GM21717 (cell line): ENCODE measurements at regions not wholly inside any gene's neighbourhood (a gene's known extent, or its start where the extent isn't known, plus 50 kb on each side); places are given as distances from the start of the nearest gene placed in this dataset.

Experiments
- ATAC-seq: cut with Tn5 transposase; IDR thresholded peaks from one replicate; pipeline ENCODE4 v1.9.1; 2021; ENCODE audit warnings: mild to moderate bottlenecking, moderate library complexity; ENCODE audit not compliant: unreplicated experiment

- ATAC-seq, result no peak
These were observed 500.2 kb upstream of the ZEB2 start for GRCh38 chr2:145020139-145020538.

DNA sequence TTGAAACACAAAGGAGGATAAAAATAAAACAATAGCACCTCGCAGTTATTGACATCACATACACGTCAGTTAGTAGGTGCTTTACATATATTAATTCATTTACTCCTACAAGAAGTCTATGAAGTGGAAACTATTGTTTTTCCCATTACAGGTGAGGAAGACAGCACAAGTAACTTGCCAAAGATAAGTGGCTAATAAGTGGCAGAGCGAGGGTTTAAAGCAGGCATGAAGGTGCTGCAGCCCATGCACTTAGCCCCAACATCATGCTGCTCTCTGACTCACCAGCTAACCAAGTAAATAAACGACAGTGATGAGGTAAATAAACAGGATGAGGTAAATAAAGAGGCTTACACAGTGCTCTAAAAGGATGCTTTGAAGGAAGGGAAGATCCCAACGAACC lies 498.6 kb upstream of the ZEB2 start:
- ATAC-seq, result no peak

GRCh38 chr2:145017149-145017548 lies 497.2 kb upstream of the ZEB2 start:
- no peak for ATAC-seq

- ATAC-seq, result no peak
These were observed 496.8 kb upstream of the ZEB2 start for GRCh38 chr2:145016711-145017110.

DNA sequence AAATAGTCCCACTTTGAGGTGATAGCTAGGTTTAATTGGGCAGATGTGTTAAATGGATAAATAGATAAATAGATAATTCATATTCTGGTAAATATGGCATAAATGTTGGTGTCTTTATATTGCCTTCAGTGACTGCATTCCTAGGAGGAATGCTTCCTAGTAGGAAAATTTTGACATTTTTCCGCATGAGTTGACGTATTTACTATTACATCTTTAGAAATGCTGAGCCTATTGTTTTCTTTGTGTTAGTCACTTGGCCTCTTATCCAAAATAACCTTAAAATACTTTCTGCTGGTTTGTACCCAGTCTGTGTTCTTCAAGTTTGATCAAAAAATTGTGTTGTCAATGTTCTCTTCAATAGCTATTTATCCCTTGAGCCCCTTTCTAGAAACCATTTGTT lies 495.6 kb upstream of the ZEB2 start:
- no peak for ATAC-seq

GRCh38 chr2:145012806-145013205 lies 492.9 kb upstream of the ZEB2 start:
- no peak for ATAC-seq

DNA sequence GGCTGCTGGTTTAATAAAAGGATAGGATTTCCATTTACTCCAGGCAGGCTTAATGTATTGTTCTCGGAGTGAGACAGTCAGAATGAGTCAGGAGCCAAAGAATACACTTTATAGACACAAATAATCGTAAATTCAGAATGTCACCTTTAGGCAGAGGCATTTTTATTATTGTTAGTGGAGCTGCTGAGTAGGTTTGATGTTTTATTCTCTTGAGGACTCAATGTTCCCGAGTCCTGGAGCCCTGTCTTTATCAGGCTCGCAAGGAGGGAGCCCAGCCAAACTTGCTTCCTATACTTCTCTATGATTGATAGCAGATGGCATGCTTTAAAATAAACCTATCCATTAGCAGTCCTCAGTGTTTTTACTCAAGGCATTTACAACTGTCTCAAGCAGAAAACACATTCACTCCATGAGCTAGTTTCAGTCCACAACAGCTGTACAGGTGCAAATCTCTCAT lies 492.3 kb upstream of the ZEB2 start:
- no peak for ATAC-seq

GRCh38 chr2:145010635-145011034 lies 490.7 kb upstream of the ZEB2 start:
- no peak for ATAC-seq

GRCh38 chr2:145007960-145008263 lies 488.0 kb upstream of the ZEB2 start:
- ATAC-seq, result no peak

DNA sequence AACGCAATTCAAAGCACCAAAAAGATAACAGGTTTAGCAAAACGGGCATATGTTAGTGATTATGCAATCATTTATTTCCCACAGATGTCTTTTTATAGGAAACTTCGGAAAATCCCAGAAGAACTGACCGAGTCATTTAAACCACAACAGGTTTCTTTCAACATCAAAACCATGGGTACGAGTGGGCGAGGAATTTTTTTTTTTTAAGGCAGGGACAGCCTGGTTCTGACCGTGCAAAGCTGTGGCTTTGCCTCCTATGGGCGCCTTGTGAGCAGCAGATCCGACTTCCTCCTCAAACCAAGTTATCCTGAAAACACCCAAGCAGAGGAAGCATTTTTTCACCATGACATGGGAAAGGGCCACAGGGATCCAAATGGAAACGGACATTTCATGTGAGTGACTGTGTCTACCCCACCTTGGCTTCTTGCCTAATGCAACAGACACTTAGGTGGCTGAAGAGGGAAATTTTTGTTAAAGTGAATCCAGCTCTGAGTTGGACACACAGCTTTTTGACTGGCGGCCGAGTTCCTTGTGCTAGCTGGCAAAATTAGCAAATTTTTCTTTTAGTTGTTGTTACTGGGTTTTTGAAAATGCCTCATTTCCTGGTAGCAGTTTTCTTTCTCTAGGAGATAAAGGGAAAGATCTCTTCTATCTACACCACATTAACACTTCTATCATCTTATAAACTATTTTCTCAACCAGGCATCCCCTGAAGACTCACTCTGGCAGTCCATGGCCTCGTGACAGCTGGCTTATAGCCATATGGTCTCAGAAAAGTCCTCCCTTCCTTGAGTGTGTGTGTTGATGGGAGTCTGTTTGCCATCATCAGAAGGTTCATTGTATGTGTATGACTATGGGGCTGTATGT lies 487.4 kb upstream of the ZEB2 start:
- ATAC-seq, result no peak

GRCh38 chr2:145002624-145003023 lies 482.7 kb upstream of the ZEB2 start:
- no peak for ATAC-seq

DNA sequence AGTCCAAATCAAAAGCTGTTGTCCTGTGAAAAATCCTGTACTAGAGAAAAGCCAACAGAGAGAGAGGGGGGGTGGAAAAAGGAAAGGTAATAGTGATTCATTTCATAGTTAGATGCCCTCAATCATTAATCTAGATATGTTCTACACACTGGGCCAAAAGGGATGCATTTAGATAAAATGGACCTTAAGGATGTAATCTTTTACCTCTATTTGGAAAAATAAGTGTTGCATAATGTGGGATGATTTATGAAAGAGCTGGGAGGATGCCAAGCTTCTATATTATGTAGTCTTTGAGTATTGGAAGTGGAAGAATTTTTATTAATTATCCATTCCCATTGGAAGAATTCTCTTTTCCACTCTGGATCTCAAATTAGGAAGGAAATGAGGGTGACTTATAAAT lies 480.5 kb upstream of the ZEB2 start:
- ATAC-seq, result no peak

DNA sequence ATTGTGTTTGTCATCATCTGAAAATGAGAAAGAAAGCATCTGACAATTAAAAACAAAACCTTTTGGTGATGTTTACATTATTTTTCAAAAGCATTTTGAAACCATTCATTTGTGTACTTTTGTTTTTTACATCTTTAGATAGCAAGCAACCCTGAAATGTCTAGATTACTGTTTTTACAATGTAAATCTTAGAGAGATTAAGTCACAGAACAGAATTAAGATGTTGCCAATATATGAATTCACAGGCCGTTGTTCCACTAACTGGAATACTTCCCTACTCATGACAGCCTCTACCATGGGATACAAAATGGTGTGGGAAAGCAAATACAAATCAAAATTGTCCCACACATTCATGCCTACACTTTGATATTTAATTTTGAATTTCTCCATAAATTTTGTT lies 480.0 kb upstream of the ZEB2 start:
- ATAC-seq, result no peak

- ATAC-seq, result no peak
These were observed 479.4 kb upstream of the ZEB2 start for GRCh38 chr2:144999071-144999875.

DNA sequence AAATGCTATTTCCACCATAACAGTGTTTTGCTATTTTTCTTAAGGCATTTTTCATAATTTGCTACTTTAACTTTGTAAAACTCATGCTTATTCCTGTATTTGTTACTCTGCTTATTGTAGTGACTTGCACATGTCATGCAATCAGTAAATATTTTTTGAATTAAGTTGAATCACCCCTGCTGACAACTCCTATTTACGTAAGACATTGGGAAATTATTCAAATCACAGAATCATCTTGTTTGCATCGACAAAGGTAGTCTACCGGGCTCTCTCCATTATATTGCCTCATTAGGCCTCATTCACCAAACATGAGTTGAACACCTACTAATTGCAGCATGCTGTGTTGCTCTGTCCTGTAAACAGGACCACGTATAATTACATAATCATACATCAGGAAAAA lies 478.5 kb upstream of the ZEB2 start:
- ATAC-seq, result no peak

DNA sequence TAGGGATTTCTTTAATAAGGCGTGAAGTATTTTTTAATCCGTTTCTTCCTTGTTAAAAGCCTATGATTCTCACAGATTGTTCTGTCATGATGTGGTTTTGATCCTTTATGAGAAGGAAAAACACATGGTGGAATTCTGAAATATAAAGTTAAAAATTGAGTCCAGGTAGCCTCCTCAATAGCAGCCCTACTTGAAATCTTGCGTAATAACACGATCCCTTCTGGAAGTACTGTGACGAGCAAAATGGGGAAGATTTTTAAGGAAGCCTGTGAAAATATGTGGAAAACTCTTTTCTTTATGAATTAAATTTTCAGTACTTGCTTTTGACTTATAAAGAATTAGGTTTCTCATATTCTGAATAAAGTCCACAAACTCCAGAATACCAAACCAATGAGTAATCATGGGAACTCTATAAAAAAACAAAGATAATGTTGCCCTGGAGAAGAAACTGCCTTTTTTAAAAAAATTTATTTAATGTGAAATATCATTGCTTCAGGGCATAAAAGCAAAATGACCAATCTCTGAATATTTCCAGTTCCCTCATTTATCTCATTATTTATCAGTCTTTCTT lies 476.4 kb upstream of the ZEB2 start:
- ATAC-seq, result no peak

GRCh38 chr2:144995482-144995881 lies 475.6 kb upstream of the ZEB2 start:
- no peak for ATAC-seq

- no peak for ATAC-seq
These were observed 470.7 kb upstream of the ZEB2 start for GRCh38 chr2:144990661-144991060.

- no peak for ATAC-seq
These were observed 469.8 kb upstream of the ZEB2 start for GRCh38 chr2:144989579-144990270.

- ATAC-seq, result no peak
These were observed 468.7 kb upstream of the ZEB2 start for GRCh38 chr2:144988591-144988990.

- ATAC-seq, result no peak
These were observed 466.8 kb upstream of the ZEB2 start for GRCh38 chr2:144986691-144987090.
